ENCODE measurements at regions not wholly inside any gene's neighbourhood (a gene's known extent, or its start where the extent isn't known, plus 50 kb on each side); places are given as distances from the start of the nearest gene placed in this dataset.

GRCh38 chr9:115414561-115414960 is 296.6 kb upstream of the TNC start:
- TF ChIP-seq REST (IDR thresholded peaks at IDR 0.05): no peak
- no peak for TF ChIP-seq TAF1 (conservative IDR thresholded peaks at IDR 0.05)
- TF ChIP-seq, protein P1, sequence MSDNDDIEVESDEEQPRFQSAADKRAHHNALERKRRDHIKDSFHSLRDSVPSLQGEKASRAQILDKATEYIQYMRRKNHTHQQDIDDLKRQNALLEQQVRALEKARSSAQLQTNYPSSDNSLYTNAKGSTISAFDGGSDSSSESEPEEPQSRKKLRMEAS (IDR thresholded peaks at IDR 0.05): no peak
- no peak for TF ChIP-seq ATF3 (IDR thresholded peaks at IDR 0.05)
- TF ChIP-seq FOXA1 (IDR thresholded peaks at IDR 0.05): no peak
- TF ChIP-seq HNF4G (IDR thresholded peaks at IDR 0.05): no peak
- TF ChIP-seq FOXA2 (IDR thresholded peaks at IDR 0.05): no peak
- TF ChIP-seq, protein P2, sequence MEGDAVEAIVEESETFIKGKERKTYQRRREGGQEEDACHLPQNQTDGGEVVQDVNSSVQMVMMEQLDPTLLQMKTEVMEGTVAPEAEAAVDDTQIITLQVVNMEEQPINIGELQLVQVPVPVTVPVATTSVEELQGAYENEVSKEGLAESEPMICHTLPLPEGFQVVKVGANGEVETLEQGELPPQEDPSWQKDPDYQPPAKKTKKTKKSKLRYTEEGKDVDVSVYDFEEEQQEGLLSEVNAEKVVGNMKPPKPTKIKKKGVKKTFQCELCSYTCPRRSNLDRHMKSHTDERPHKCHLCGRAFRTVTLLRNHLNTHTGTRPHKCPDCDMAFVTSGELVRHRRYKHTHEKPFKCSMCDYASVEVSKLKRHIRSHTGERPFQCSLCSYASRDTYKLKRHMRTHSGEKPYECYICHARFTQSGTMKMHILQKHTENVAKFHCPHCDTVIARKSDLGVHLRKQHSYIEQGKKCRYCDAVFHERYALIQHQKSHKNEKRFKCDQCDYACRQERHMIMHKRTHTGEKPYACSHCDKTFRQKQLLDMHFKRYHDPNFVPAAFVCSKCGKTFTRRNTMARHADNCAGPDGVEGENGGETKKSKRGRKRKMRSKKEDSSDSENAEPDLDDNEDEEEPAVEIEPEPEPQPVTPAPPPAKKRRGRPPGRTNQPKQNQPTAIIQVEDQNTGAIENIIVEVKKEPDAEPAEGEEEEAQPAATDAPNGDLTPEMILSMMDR (IDR thresholded peaks at IDR 0.05; ENCODE audit: low read depth, low read length, missing input control): no peak
- TF ChIP-seq NR2F2 (IDR thresholded peaks at IDR 0.05): no peak
- no peak for TF ChIP-seq ZBTB33 (IDR thresholded peaks at IDR 0.05)
- TF ChIP-seq HNF4A (conservative IDR thresholded peaks at IDR 0.05): no peak
- no peak for TF ChIP-seq RXRA (IDR thresholded peaks at IDR 0.05)
- TF ChIP-seq JUND (IDR thresholded peaks at IDR 0.05): no peak
- no peak for TF ChIP-seq EGR1 (IDR thresholded peaks at IDR 0.05; ENCODE audit: low read depth in 2 of 2)
- no peak for TF ChIP-seq RAD21 (IDR thresholded peaks at IDR 0.05)
- no peak for TF ChIP-seq SP1 (IDR thresholded peaks at IDR 0.05)
- no peak for TF ChIP-seq GABPA (IDR thresholded peaks at IDR 0.05 in 1 of 2, conservative IDR thresholded peaks at IDR 0.05 in 1 of 2)
- TF ChIP-seq YY1 (IDR thresholded peaks at IDR 0.05): no peak
- WGBS: 89% methylated on average over 1 of the region's 1 CpG
- no peaks in the 10 kb centered on the region for H3K36me3 ChIP-seq (ENCODE audit: control insufficient read depth in 4 of 4, insufficient read depth in 3 of 4, low read depth in 1 of 4, low read length in 3 of 4)

More at GRCh38 chr9:115414561-115414960, 296.6 kb upstream of the TNC start:
- Histone ChIP-seq H3K4me1 (ENCODE audit: control insufficient read depth in 4 of 4, insufficient read depth in 4 of 4, low read length in 3 of 4) (no peaks in the 10 kb centered on the region), H3K27me3 (ENCODE audit: control insufficient read depth in 4 of 4, insufficient read depth in 4 of 4, low read length in 3 of 4) (no peaks in the 10 kb centered on the region), H3K9me3 (ENCODE audit: control insufficient read depth in 4 of 4, low read length in 3 of 4) (no peaks in the 10 kb centered on the region), H3K27ac (ENCODE audit: low read depth in 1 of 2, low read length in 2 of 2) (no peak overlapping the region), H3K9ac (ENCODE audit: low read depth in 1 of 2, low read length in 2 of 2) (no peak overlapping the region), H3K4me3 (ENCODE audit: low read depth in 1 of 3, low read length in 3 of 3) (no peak overlapping the region)
- DNase-seq (ENCODE audit: low spot score): no peak

All from liver (tissue), 8 donors.